Hematopoietic multipotent progenitor cell (in vitro differentiated cells): ENCODE measurements at regions not wholly inside any gene's neighbourhood (a gene's known extent, or its start where the extent isn't known, plus 50 kb on each side); places are given as distances from the start of the nearest gene placed in this dataset.

Experiments used
- DNase-seq, 3 donors: peaks; one replicate each; pipeline ENCODE4 v3.0.0-alpha.2; 2011 to 2015; ENCODE audit warnings: low read depth in 2 of 3, low spot score in 2 of 3

DNA sequence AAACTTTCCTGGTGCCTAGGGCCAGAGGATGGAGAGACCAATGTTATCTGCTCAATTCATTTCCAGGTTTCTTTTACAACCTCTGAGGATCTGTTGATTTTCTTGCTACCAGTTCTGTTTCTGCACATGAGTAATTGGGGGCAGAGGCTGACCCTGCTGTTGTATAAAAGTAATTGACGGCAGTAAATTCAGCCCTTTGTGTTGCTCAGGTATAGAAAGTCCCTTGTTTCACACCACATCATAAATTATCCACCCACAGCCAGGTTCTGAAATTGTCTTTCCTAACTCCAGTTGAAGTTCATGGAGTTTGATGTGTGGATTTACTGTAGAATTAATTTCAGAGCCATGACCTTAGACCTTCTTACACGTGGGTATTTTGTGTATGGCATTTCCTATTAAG lies 107.4 kb upstream of the GRIK2 start:
- no peak for DNase-seq

DNA sequence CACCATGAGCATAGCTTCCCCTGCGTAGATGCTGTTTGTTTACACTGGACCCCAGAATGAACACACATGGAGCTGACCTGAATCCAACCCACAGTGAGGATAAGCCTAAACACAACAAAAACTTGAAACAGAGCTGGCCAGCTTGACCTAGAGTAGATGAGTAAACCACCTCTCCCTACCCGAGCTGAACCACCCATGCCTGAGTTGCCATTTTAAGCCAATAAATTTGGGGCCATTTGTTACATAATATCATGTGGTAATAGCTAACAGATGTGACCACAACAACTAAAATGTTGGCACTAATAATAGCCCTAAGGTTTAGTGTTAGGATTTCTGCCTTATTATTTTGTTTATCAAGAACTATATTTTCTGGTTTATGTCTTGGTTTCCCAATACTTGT lies 103.2 kb upstream of the GRIK2 start:
- DNase-seq, result no peak

DNA sequence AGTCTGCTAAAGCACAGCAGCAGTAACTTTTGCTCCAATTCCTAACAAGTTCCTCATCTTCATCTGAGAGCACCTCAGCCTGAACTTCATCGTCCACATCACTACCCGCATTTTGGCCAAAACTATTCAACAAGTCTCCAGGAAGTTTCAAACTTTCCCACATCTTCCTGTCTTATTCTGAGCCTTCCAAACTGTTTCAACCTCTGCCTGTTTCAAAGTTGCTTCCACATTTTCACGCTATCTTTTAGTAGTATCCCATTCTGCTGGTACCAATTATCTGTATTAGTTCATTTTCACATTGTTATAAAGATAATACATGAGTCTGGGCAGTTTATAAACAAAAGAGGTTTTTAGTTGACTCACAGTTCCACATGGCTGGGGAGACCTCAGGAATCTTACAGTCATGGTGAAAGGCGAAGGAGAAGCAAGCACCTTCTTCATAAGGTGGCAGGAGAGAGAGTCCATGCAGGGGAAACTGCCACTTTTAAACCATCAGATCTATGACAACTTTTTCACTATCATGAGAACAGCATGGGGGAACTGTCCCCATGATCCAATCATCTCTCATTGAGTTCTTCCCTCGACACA lies 99.4 kb upstream of the GRIK2 start:
- DNase-seq, result no peak

DNA sequence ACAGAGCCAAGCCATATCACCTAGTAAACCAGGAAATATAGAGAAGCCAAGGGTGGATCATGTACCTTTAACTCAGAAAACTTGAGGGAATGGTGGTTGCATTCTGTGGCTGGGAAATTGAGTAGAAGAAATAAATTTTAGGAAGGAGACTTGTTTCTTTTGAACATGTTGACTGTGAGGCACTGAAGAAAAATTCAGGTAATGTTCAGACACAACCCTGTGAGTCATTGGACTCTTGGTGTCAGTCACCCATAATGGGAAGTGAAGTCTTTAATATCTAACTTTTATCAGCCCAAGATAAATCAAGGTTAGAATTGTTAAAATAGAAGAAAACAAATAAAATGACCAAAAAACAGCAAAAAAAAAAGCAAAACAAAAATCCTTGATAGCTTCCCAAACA lies 98.8 kb upstream of the GRIK2 start:
- no peak for DNase-seq

DNA sequence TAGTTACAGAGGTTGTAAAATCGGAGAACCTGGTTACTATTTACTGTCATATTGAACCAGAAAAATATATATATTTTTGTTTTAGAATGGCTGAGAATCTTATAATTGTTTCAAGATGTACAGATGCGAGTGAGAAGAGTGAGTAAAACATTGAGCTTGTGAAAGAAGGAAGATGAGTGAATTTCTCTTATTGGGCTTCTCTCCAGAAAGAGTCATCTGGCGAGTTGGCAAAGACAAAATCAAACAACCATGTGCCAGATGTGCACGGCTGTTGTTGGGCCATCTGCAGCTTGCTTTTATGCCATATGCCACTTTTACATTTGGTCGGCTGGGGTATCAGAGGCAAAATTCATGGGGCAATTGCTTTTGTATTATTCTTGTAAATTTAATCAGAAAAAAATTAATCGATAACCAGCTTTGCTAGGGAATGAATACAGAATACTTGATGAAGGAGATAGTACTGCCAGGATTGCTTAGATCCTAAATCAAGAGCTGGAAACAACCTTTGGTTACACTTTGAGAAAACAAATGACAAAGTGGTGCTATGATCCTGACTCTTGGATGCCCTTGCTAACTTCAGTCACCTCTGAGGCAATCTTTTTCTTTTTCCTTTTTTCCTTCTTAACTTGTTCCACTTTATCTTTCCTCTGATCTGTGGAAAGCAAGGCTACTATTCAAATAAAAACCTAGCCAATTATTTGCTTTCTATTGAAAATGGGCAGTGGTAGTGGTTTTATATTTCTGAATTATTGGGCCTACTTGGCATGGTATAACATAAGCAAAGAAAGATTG lies 97.1 kb upstream of the GRIK2 start:
- no peak for DNase-seq

DNA sequence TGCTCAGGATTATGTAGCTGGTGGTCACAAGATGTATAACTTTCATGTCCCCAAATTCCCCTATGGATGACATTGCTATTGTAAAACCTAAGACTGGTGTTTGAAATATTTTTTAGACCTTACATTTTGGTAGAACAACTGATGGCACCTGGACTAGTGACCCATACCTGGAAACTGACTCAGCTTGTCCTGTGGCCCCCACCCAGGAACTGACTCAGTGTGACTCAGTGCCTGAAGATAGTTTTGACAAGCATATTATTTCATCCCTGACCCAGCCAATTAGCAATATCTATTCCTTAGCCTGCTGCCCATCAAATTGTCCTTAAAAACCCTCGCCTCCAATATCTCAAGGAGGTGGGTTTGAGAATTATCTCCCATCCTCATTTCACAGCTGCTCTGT lies 90.9 kb upstream of the GRIK2 start:
- no peak for DNase-seq

DNA sequence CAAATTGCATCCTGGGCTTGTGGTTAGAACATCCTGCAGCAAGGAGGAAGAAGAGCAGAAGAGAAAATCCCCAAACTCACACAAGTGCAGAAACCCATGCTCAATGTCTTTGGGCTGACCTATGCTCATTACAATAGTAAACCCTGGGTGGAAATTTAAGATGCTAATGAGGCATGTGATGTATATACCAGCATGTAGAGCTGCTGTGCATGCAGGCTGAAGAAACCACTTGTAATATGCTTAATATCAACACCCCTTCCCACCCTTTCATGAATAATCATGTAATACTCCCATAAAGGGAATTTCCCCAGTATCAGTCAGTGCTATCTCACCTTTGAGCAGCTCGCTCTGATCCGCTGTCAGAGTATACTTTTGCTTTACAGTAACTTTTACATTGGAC lies 90.0 kb upstream of the GRIK2 start:
- no peak for DNase-seq

DNA sequence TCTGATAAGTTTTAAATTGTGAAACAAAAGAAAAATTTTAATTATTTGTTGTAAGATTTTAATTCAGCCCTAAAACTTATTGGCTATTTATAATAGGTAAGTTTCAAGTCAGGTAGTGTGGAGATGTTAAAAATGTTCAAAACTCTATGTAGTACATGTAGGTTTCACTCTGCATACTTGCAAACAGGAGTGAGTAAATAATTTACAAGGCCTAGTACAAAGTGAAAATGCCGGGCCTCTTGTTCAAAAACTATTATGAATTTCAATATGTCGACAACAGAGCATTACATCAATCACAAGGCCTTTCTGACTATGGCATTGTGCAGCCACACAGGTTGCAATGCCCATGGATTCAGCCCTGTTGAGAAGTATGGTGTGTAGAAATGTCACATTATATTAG lies 80.9 kb upstream of the GRIK2 start:
- no peak for DNase-seq

DNA sequence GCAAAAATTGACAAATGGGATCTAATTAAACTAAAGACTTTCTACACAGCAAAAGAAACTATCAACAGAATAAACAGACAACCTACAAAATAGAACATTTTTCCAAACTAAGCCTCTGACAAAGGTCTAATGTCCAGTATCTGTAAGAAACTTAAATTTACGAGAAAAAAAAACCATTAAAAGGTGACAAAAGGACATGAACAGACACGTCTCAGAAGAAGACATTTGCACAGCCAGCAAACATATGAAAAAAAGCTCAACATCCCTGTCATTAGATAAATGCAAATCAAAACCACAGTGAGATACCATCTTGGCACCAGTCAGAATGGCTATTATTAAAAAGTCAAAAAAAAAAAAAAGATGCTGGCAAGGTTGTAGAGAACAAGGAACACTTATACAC lies 70.6 kb upstream of the GRIK2 start:
- DNase-seq, result no peak

DNA sequence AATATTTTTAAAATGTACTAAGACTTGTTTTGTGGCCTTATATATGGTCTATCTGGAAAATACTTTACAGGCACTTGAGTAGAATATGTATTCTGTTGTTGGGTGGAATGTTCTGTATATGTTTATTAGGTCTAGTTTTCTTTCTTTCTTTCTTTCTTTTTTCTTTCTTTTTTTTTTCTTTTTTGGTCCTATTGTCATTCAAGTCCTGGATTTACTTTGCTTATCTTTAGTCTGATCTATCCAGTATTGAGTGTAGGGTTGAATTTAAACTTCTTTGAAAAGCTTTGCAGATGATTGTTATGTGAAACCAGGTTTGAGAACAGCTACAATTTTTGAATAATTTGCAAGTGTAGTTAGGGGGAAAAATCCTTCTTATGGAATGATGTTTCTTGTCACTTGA lies 67.1 kb upstream of the GRIK2 start:
- no peak for DNase-seq

DNA sequence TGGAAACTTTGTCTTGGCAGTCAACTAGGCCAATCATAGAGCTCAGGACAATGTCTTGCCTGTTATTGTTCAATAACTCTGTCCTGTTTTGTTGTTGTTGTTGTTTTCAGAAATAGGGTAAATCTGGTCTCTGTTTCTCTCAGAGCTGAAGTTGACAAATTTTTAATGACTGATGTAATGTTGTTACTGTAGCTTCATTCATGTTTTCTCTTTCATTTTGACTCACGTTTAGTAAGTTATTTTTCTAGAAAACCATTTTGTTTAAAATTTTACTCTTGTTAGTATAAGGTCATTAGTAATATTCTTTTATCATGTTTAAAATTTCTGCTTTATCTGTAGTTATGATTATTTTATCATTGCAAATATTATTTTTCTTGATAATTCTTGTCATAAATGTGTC lies 51.6 kb upstream of the GRIK2 start:
- no peak for DNase-seq
